ENCODE measurements at regions not wholly inside any gene's neighbourhood (a gene's known extent, or its start where the extent isn't known, plus 50 kb on each side); places are given as distances from the start of the nearest gene placed in this dataset.

- no peak for DNase-seq (ENCODE audit: low read depth)
These were observed 476.1 kb downstream of the SHQ1 start for GRCh38 chr3:72372161-72372560.

DNA sequence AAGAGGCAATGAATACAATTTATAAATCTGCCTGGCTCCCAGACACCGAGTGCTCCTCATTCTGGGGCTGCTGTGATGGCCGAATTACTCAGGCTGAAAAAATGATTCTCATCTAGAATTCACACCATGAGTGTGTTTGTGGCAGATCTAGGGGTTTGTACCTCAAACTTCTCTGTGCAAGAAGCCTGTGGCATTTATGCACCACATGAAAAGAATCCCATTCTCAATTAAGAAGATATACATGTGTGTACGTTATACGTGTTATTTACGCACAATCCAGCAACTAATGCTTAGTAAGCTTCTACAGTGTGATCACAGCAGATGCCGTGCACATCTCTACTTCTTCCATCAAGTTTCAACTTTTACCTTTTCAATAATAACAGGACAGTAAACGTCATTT lies 476.8 kb downstream of the SHQ1 start:
- no peak for DNase-seq (ENCODE audit: low read depth)

- no peak for DNase-seq (ENCODE audit: low read depth)
These were observed 477.3 kb downstream of the SHQ1 start for GRCh38 chr3:72370947-72371346.

DNA sequence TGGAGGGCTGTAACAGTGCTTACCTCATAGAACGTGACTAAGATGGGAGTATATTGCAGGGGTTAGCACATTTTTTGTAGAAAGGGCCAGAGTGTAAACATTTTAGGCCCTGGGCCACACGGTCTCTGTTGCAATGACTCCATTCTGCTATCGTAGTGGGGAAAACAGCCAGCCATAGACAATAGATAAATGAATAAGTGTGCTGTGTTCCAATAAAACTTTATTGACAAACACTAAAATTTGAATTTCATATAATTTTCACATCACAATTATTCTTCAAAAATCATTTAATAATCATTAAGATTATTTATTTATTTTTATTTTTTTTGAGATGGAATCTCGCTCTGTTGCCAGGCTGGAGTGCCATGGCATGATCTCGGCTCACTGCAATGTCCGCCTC lies 478.6 kb downstream of the SHQ1 start:
- no peak for DNase-seq (ENCODE audit: low read depth)

GRCh38 chr3:72368331-72368975 lies 479.8 kb downstream of the SHQ1 start:
- no peak for DNase-seq (ENCODE audit: low read depth)

DNA sequence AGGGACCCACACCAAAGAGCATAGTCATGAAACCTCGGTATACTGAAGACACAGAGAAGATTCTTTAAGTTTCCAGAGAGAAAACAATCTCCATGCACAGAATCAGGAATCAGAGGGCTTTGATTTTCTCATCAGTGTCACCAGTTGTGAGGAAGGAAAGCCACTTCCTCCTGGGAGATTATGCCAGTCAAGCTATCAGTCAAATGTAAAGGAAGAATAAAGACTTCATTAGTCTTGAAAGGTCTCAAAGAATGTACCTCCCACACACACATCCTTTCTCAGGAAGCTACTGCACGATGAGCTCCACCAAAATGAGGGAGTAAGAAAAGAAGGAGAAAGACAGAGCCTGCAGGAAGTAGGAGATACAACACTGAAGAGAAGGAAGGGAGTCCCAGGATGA lies 486.3 kb downstream of the SHQ1 start:
- no peak for DNase-seq (ENCODE audit: low read depth)

- no peak for DNase-seq (ENCODE audit: low read depth)
These were observed 488.5 kb downstream of the SHQ1 start for GRCh38 chr3:72359743-72360142.

DNA sequence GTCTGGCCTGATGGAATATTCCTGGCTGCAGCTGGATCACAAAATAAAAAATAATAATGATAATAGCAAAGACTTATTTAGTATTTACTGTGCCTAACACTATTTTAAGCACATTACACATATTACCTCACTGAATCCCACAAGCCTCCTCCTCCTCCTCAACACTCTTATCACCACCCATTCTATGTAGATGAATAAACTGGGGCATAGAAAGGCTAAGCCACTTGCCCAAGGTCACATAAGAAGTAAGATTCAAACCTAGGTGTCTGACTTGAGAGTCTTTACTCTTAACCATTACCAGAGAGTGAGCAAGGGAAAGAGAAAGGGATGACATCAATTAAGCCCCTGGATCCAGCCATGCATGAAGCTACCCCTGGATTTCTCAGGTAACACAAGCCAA lies 493.1 kb downstream of the SHQ1 start:
- no peak for DNase-seq (ENCODE audit: low read depth)

DNA sequence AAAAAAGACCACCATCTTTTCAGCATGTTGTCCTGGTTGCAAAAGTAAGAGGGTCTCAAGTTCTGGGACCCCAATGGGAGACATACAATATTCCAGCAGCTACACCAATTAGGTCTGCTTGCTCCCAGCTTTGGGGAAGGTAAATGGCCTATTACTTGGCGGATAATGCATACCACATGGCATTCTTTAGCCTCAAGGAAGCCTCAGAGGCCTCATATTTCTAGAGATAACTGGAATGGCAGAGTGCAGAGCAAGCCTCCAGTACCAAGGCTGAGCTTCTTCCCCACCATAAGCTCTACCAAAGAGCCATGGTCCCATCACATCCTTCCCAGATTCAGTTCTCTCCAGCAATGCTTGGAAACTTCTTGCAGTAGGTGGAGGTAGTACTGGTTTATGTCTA lies 493.8 kb downstream of the SHQ1 start:
- DNase-seq (ENCODE audit: low read depth), result no peak

GRCh38 chr3:72353236-72354128 lies 494.8 kb downstream of the SHQ1 start:
- DNase-seq (ENCODE audit: low read depth), result no peak

- DNase-seq (ENCODE audit: low read depth), result no peak
These were observed 496.1 kb downstream of the SHQ1 start for GRCh38 chr3:72352176-72352575.

DNA sequence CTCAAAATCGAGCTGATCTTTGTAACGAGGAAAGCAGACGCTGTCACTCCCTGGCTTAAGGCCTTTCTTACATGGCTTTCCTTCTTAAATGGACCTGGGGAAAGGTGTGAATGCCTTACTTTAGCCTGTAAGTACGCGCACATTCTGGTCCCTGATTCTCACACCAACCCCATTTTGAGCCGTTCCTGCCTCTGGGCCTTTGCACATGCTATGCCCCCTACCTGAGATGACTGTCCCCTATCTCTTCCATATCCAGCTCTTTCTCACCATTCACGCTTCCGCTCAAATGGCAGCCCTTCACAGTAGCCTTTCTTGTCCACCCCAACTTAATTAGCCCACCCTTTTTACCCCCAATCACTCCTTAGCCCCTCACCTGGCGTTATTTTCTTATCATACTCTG lies 496.7 kb downstream of the SHQ1 start:
- no peak for DNase-seq (ENCODE audit: low read depth)

- DNase-seq (ENCODE audit: low read depth), result no peak
These were observed 497.3 kb downstream of the SHQ1 start for GRCh38 chr3:72350761-72351505.

- DNase-seq (ENCODE audit: low read depth), result no peak
These were observed 499.9 kb downstream of the SHQ1 start for GRCh38 chr3:72348357-72348756.

DNA sequence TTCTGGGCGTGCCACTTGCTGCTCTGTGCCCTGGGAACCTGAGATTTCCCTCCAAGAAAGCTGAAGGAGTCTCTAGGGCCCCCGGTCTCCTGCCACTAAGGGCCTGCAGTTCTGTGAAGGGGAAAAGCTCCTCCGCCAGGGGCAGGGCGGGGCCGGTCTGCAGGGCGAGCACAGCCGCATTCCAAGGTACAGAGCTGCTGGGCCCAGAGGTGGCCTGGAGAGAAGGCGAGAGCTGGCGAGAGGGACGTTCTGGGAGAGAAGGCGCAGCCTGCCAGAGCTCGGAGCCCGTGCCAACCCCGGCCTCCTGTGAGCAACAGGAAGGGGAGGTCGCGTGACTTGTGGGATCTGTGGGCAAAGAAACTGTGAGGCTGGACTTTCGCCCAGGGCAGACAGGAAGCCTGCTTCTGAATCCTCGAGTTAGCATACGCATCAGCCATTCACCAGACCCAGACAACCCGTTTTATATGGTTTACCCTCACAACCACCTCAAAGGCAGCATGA lies 500.4 kb downstream of the SHQ1 start:
- peak; percentile 78 for DNase-seq (ENCODE audit: low read depth)

DNA sequence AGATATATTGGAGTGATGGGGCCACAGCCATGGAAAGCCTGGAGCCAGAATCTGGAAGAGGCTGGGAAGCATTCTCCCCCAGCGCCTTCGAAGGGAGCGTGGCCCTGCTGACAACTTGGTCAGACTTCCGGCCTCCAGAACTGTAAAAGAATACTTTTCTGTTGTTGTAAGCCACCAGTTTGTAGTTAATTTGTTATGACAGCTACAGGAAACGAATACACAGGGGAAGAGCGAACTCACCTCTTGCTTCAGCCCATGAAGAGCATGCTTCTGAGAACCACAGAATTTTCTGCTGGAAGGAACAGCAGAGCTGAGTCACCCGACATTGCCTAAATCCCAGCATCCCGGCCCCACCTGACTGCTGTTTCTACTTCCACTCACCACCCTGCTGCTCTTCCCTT lies 501.7 kb downstream of the SHQ1 start:
- no peak for DNase-seq (ENCODE audit: low read depth)

GRCh38 chr3:72345980-72346379 lies 502.3 kb downstream of the SHQ1 start:
- no peak for DNase-seq (ENCODE audit: low read depth)

DNA sequence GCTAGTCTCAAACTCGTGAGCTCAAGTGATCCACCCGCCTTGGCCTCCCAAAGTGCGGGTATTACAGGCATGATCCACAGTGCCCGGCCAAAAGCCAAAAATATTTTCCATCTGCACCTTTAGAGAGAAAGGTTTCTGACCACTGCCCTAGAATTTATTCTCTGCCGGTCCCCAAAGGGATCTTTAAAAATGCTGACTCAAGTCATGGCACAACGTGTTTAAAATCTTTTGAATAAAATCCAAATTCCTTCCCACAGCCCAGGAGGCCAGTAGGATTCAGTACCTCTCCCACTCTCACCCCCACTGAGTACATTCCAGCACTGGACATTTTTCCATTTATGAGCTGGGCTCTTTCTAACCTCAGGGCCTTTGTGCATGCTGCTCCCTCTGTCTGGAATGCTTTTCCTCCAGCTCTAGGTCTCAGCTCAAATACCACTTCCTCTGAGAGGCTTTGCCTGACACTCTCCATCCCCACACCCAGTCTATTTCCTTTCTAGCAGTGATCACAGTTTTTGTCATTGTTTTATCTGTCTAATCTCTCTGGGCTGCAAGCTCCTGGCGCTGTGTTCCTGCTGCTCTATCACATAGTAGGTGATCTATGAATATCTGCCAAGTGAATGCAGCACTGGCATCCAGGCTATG lies 502.9 kb downstream of the SHQ1 start:
- no peak for DNase-seq (ENCODE audit: low read depth)

DNA sequence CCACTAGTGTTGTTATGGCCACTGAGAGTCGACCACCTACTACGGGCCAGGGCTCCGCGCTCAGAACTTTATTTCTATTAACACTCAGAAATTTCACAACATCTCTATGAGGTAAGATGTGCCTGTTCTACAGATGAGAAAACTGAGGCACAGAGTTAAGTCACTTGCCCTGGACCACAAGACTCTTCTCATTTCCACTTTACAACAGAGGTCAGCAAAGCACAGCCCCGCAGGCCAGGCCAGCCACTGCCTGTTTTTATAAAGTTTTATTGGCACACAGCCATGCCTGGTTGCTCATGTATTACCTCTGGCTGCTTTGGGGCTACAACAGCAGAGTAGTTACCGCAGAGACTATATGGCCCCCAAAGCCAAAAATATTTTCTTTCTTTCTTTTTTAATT lies 503.6 kb downstream of the SHQ1 start:
- DNase-seq (ENCODE audit: low read depth), result no peak

DNA sequence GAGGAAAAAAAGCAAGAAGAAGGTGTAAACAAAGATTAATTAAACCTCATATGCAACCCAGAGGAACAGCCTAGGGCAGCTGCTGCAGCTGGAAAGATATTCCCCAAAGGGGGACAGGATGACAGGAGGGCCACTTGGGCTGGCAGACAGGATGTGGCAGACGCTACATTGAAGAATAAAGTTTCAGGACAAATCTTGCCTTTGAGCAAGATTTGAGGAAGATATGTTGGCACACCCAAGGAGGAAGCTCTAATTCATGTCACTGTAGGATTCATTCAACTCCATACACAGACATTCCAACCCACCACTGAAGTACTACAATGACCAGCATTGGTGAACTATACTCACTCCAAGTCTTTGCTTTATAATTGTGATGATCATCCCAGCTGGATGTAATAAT lies 504.0 kb downstream of the SHQ1 start:
- no peak for DNase-seq (ENCODE audit: low read depth)

- DNase-seq (ENCODE audit: low read depth), result no peak
These were observed 505.2 kb downstream of the SHQ1 start for GRCh38 chr3:72343078-72343477.

- no peak for DNase-seq (ENCODE audit: low read depth)
These were observed 505.8 kb downstream of the SHQ1 start for GRCh38 chr3:72342450-72342849.
